Suppressor macrophage treated with lipopolysaccharide for 4 hours (primary cell): ENCODE measurements at regions not wholly inside any gene's neighbourhood (a gene's known extent, or its start where the extent isn't known, plus 50 kb on each side); places are given as distances from the start of the nearest gene placed in this dataset.

Experiments
- DNase-seq: peaks from one replicate; pipeline ENCODE4 v3.0.0-alpha.2; 2020

DNA sequence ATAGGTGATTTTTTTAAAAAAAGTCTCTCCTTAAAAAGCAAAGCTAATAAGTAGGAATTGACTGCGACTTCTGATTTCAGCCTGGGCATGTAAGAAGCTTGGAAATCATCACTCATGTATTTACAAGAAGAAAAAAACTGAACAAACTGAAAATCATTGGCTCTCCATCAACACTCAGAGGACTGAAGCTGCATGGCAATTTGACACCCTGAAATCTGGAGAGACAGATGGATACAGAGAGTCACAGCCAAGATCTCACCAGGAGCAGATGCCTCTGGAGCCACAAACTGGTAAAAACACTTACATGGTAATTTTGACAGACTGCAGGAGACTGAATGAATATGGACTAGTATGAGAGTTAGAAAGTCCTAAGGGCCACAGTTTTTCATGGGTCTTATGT is 191.2 kb upstream of the TCF21 start:
- DNase-seq = no peak

DNA sequence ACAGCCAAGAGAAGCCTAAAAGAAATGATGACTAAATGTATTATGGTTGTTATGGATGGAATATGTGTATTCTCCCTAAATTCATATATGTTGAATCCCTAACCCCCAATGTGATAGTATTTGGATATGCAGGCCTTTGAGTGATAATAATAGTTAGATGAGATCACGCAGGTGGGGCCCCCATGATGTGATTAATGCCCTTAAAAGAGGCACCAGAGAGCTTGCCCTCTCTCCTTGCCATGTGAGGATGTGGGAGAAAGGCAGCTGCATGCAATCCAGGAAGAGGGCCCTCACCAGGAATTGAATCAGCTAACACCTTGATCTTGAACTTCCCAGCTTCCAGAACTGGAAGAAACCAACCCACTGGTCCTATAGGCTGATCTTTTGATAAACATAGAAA is 190.6 kb upstream of the TCF21 start:
- no peak for DNase-seq

DNA sequence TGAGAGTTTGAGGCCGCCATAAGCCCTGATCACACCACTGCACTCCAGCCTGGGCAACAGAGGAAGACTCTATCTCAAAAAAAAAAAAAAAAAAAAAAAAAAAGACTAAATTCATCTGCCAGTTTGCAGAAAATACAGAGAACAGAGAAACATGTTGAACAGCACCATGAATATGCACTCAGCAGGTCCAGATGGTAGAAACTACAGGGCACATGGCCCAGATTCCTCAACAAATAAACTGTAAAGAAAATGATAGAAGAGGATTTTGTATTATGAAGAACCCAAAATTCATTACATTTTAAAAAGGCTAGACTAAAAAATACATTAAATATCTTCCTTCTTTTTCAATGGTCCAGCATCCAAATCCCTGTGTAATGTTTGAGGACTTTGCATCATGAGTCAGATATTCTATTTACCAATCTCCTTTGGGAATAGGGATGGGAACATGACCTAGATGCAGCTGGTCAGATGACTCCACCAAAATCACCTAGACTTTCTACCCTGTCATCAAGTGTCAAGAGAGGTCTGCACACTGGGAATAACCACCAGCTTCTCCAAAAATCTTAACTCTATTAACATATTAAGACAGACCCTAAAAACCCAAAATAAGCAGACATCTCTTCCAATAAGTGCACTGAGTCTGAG is 189.1 kb upstream of the TCF21 start:
- DNase-seq = no peak

DNA sequence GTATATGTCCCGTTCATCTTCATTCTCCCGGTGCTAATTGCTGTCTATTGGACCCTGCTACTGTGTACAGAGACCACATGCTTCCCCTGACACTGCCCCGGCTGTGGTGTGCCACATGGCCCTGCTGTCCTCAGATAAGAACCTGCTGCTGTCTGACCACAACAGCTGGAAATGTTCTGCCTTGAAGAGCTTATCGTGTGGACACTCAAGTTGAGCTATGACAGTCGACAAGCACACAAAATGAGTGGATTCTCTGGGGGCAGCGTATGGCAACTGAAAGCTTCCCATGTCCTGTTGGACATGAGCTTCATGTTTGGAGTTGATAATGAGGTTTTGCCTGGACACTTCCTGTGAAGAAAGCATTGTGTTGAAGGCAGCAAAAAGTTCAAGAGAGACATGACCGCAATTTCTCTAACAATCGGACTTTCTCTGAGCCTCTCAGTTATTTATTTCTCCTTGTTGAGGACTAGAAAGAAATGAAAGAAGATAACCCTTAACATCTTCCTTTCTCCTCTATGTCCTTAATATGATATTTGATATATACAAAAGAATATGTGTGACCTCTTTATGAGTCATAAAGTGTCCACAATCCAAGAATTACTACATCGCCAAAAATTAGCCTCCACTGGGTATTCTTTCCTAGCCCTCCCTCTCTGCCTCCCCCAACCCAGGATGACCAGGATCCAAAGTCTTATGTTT is 187.1 kb upstream of the TCF21 start:
- DNase-seq = no peak

DNA sequence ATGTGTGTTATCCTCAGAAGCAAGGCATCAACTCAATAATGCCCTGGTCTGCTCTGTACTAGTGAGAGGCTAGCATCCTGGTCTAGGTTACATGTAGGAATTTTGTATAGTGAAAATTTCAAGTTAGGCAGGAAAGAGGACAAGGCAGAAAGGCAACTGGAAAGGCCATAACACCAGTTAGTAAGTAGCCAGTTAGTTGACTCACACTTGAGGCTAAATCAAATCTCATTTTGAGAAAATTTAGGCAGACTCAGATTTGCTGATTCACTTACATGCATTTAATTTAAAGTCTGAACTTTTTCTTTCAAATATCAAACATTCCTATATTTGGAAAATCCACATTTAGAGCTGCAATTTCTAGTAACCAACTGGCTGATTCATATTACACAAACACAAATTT is 184.5 kb upstream of the TCF21 start:
- no peak for DNase-seq

DNA sequence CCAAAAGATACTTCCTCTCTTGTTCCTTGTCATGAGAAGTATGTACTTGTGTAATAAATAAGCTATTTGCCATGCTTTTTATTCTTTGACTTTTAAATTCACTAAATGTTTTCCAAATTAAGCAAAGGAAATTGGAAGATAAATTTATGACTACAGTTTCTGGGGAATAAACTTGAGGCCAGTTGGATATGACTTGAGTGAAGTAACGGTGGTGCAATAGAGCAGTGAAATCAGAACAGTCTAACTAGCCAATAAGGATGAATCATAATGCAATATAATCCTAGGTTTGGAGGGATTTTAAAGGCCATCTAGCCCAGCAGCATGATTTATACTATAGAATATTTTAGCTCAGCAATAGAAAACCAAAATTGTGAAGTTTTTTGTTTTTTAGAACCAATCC is 183.8 kb upstream of the TCF21 start:
- no peak for DNase-seq

DNA sequence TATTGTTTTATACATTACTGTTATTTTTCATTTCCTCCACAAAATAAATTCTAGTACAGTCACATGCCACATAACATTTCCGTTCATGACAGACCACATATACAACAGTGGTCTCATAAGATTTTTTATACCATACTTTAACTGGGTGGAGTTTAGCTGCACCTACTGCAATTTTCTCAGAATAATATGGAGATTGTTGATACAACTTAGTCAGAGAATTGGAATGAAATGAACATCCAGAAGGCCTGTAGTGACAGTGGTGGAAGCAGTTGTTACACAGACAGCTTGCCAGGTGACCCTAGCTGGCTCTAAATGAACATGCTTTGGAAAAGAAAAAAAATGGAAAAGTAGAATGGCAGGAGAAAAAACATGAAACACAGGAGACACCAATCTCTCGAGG is 183.2 kb upstream of the TCF21 start:
- no peak for DNase-seq

DNA sequence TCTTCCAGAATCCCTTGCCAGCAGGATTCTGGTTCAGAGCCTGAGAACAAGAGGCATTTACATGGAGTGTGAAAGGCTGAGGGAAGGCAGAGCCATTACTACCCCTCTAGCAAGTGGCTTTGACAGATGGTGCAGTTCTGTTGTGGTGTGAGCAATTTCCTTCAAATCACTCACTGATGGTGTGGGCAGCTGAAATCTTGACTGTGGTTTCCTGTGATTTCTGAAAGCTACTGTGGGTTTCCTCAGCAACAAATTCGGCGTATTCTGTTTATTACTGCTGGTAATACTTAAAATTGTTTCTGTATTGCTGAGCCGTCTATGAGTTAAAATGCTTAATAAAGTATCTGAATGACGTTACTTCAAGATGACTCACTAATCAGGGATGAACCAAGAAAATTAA is 181.5 kb upstream of the TCF21 start:
- no peak for DNase-seq

DNA sequence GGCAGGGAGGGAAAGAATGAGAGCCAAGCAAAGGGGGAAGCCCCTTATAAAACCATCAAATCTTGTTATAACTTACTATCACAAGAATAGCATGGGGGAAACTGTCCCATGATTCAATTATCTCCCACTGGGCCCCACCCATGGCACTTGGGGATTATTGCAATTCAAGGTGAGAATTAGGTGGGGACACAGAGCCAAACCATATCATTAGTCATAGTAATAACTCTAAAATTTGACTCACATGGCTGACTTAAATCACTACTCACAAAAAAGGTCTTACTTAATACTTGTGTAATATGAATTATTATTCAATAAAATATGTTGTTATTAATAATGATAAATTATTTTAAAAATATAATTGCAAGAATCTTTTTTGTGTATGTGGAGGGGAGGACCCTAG is 178.1 kb upstream of the TCF21 start:
- DNase-seq = no peak

DNA sequence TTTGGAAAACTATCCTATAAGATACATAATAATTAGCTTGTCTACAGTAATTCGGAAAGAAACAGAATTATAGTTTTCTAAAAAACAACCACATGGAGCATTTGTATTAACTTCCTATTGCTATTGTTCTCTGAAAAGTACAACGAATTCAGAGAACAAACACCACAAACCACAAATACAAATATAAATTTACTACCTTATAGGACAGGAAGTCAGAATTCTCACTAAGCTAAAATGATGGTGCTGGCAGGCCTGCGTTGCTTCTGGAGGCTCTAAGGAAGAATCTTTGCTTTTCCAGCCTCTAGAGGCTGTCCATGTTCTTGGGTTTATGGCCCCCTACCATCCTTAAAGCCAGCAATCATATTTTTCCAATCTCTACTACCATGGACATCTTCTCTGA is 173.6 kb upstream of the TCF21 start:
- no peak for DNase-seq

DNA sequence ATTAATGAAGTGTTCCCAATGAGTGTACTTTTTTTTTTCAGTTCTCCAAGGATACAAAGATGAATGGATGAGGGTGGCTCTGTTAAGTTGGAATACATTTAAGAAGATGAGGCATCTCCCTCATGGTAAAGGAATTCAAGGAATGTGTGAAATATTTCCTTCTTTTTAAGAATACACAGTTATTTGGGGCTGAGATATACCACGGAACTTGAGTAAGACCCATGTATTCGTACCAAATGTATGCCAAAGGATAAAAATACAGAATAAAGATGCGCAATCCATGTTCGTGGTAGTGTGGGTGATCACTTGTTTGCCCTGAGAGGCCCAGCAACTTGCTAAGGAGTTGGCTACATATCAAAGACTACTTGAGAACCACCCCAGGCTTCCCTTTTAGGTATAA is 164.2 kb upstream of the TCF21 start:
- no peak for DNase-seq

DNA sequence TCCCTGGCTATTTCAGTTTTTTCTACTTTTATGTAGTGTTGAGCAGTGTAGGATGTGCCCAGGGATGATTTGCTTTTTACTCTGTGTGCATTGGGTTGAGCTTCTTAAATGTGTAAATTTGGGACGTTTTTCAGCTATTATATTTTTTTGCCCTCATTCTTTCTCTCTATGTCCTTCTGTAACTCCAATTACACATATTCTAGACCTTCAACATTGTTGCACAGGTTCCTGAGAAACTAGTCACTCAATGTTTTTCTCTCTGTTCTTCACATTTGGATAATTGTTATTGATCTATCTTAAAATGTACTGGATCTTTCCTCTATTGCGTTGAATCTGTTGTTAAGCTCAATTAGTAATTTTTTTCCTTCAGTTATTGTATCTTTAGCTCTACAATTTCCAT is 162.7 kb upstream of the TCF21 start:
- no peak for DNase-seq

DNA sequence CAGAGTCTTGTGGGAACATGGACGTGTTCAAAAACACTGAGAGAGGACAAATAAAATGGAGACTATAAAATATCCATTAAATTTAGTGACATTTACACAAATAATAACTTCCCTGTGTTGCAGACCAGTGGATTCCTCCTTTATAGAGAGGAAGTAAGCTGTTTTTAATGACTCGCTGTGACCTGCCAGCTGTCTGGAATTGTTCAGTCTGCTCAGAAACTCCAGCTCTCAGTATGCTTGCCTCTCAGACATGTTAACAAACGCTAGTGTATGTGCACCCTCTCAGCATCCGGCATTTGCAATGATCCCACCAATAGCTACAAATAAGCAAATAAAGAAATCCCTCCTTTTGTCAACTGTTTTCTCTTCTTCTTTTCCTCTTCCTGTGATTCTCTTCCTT is 158.0 kb upstream of the TCF21 start:
- no peak for DNase-seq

DNA sequence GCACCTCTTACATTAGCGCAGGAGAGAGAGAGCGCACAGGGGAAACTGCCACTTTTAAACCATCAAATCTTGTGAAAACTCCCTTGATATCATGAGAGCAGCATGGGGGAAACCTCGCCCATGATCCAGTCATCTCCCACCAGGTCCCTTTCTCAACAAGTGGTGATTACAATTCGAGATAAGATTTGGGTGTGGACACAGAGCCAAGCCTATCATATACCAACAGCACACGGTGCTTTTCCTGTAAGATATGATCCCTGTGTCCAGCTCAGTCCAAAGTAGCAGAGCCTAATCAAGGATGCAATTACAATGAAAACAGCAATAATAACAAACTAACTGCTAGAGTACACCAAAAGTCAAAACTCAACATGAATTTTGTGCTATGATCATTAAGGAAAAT is 148.7 kb upstream of the TCF21 start:
- no peak for DNase-seq

DNA sequence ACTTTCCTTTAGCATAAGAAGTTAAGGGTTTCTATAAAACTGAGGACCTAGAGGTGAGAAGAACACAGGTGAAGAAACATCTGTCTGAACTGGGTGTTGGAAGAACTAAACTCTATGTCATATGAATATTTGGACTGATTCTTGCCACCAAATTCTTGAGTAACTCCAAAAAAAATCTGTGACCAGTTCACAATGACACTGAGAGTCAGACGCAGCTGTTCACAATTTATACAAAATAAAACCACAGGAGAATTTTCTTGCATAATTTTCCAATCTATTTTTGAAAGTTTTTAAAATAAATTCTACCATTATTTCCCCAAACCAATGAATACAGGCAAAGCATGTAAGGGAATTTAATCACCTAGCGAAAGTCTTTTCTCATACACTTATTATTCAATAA is 148.1 kb upstream of the TCF21 start:
- DNase-seq = no peak

DNA sequence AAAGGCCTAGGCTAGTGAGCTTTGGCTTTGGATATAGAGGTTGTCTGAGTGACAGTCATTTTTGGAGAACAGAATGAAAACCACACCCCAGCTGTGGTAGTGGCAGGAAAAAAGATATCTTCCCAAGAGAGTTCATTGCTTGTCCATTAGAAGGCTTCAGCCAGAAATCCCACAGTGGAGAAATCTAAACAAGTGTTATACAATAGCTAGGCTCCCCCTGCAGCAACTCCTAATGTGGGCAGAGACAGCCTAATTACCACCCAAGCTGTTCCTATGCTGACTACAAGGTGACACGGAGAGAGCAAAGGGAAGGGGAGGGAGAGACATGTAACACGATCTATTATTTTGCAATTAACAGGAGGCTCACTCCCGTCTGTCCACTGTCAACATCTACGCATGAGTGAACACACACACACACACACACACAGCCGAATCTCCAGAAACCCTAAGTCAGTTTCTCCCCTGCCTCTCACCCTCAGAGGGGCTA is 147.5 kb upstream of the TCF21 start:
- no peak for DNase-seq

DNA sequence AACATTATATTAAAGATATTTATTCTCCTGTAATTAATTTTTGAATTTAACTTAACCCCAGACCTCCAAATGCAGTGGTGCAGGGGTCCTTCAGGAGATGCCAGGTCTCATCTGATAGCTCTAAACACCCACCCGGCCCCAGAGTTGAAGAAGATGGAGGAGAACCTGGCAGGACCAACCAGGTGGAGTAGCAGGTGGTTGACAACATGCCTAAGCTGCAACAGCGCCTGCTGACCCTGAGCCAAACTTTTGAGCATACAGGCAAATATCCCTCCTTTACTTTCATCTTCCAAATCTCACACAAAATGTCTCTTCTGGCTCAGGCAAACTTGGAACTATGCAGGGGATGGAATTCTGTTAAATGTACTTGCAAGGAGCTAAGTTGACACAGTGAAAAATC is 145.3 kb upstream of the TCF21 start:
- DNase-seq = no peak

DNA sequence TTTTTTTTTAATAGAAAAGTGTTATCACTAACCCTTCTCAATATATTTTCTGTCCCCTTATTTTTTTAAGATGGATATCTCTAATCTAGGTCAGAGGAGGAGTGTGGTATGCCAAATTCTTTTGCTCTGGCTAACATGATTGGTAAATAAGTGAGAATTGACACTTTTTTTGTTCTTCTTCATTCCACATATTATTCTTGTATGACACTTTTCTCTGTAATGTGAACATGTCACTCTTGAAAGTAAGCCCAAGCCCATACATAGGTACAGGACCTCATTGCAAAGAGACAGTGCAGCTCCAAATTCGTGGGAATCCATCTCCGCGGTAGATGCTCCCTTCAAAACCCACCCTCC is 142.5 kb upstream of the TCF21 start:
- DNase-seq = no peak

DNA sequence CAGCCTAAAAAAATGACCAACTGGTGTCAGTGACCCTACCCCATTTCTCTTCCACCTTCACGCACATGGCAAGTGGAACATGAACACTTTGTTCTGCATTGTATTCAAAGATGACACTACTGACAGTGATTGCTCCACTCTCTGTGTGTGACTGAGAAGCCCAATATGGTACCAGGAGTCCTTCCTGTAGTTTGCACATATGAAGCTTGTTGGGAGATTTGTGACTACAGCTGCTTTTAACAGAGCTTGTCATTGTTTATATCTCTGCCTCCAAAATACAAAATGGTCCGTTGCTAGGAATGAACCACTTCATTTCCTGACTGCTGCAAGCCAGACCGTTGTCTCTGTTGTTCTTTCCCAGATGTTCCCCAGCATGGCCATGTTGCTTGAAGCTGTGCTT is 140.3 kb upstream of the TCF21 start:
- no peak for DNase-seq

DNA sequence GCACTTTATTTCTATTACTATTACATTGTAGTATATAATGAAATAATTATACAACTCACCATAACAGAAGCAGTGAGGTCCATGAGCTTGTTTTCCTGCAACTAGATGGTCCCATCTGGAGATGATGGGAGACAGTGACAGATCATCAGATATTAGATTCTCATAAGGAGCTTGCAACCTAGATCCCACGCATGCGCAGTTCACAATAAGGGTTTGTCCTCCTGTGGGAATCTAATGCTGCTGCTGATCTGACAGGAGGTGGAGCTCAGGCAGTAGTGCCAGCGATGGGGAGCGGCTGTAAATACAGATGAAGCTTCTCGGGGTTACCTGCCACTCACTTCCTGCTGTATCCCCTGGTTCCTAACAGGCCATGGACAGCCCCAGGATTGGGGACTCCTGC is 139.5 kb upstream of the TCF21 start:
- DNase-seq = no peak

DNA sequence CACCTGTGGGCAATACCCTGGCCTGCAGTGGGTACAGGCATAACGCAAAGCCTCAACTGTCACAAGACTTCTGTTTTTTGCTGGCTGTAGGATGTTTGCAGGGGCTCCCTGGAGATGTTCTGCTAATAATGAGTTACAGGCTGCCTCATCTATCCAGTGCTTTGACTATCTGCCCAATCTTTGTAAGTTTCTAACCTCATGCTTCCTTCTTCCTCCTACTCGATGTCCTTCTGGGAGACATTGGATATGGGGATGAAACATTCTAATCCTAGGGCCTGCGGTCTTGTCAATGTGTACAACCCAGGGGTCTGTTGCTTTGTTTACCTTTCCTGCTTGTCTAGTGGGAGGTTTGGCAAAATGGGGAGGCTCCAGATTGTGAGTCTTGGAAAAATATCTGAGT is 136.8 kb upstream of the TCF21 start:
- DNase-seq = no peak

DNA sequence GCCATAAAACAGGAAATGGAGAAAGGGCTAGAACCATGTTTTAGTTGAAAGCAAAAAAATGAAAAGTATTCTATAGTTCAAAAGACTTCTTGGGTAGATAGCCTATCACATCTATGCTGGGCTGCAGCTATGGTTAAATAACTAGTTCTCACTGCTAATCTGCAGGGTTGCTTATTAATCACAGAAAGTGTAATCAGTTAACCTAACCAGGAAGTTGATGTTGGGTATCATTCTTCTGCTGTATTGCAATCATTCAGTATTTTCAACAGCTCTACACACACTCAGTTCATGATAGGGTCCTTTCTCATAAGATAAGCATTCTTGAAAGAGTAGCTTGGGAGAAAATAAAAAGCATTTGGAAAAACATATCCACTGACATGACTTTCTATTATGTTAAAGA is 135.2 kb upstream of the TCF21 start:
- DNase-seq = no peak

DNA sequence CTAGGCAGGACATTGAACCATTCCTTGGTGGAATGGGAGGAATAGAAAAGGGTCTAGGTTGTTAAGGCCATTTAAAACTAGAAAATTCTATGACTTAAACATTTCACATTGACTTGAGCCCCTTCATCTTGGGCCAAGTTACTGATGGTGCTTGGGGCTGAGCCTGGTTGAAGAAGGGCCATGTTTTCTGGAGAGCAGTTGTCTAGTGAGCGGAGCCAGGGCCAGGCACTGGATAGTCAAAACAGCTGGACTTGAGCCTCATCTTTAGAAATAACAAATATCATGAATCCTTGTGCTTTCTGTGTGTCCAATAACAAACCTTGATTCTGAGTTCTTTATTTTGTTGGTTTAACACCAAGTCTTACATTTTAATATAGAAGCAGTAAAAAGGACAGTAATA is 134.6 kb upstream of the TCF21 start:
- DNase-seq = no peak

DNA sequence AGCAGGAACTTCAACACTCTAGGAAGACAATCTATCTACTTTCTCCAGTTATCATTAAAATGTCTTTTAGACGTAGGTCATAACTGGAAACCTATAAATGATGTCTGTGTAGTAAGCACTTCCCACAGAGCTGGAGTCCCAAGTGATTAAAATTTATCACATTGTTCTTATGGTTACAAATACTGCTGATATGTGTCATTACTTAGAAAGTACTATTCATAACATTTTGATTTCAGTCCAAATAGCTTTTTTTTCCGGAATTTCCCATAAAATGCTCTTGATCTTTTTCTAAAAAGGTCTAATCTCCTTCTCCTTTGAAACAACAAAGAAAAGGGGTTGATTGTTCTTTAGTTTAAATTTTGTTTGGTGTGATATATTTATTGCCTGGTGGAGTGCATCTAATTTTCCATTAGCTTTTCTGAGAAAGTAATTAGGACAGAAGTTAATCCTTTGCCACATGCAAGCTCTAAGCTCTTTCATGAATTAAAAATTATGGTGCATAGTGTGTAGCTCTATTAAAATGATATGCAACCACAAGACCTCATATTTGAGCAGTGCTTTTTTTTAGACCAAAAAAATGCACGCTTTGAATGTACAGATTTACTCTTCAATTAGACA is 132.7 kb upstream of the TCF21 start:
- DNase-seq = no peak

DNA sequence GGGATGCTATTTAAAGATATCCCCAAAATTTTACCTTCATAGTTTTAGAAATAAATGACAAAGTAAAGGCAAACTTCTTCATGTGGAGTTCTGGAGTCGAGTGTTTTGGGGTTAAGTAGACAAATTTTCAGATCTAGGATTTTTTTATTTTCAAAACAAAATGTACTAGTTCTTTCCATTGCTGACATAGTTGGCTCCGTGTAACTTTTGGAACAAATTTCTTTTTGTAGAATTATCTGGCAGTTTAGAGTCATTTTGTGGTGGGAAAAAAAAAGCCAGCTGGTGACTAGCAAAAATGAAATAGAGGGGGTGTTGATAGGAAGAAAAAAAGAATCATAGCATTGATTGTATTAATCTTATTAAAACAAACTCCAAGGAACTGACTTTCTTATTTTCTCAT is 131.6 kb upstream of the TCF21 start:
- no peak for DNase-seq
